Thyroid gland (tissue), 4 donors: ENCODE measurements at regions not wholly inside any gene's neighbourhood (a gene's known extent, or its start where the extent isn't known, plus 50 kb on each side); places are given as distances from the start of the nearest gene placed in this dataset. TPM values are rescaled to one million over a fixed set of nuclear protein-coding genes. Genes with fewer than 3 reads are reported as not detected.
"Not testable (repeated sequence)": the region's sequence is repeated elsewhere in the genome, so short reads cannot be mapped to it uniquely, and the experiment has no call there.

Experiments used
- DNase-seq, 2 donors: peaks; one replicate each; pipeline ENCODE4 v3.0.0-alpha.2; 2019
- H3K27ac ChIP-seq, 3 donors: fragments of 200-600 bp; sonication (generic); 1 replicate in 2 of 3; 2 replicates in 1 of 3; pipeline ENCODE4 v1.5.1; 2016 to 2019; ENCODE audit warnings: mild to moderate bottlenecking in 1 of 3, moderate library complexity in 1 of 3
- H3K27me3 ChIP-seq: fragments of 200-600 bp; sonication (generic); one replicate; pipeline ENCODE4 v1.5.1; 2019
- H3K36me3 ChIP-seq, 2 donors: fragments of 200-600 bp; sonication (generic); one replicate each; pipeline ENCODE4 v1.5.1; 2016 to 2019
- H3K4me1 ChIP-seq, 2 donors: fragments of 200-600 bp; sonication (generic); one replicate each; pipeline ENCODE4 v1.5.1; 2017 to 2019
- H3K4me3 ChIP-seq, 3 donors: fragments of 200-600 bp; sonication (generic); replicated peaks in 1 of 3; 1 replicate in 2 of 3; 2 replicates in 1 of 3; pipeline ENCODE4 v1.5.1; 2016; ENCODE audit warnings: mild to moderate bottlenecking in 1 of 3
- H3K9me3 ChIP-seq: fragments of 200-600 bp; sonication (generic); one replicate; pipeline ENCODE4 v1.5.1; 2017
- CTCF ChIP-seq, 6 experiments: fragments of 200-600 bp in 3 of 6; fragments of 450-650 bp in 3 of 6; sonication (generic) in 3 of 6; IDR thresholded peaks; one replicate each; pipeline ENCODE4 v1.5.1; 2016 to 2019; ENCODE audit warnings: antibody characterized with exemption in 6 of 6, mild to moderate bottlenecking in 2 of 6, inconsistent platforms in 1 of 6, moderate library complexity in 1 of 6
- POLR2A ChIP-seq, 2 donors: fragments of 450-650 bp; IDR thresholded peaks; one replicate each; pipeline ENCODE4 v1.6.1; 2017; ENCODE audit warnings: antibody characterized with exemption in 2 of 2, mild to moderate bottlenecking in 2 of 2, moderate library complexity in 1 of 2
- WGBS, 2 donors: methylation state at CpG; one replicate each; pipeline ENCODE4 v1.1.5; 2017; 5-methylcytosine and 5-hydroxymethylcytosine counted together
- intact Hi-C: fragments of 100-400 bp; cut with DNase I; formaldehyde crosslinking; loops from one replicate; pipeline ENCODE4 v1.15.1; 2023
- small RNA-seq: library from RNA; depleted of rRNA; stranded (forward); fragments of <200 nt; gene quantifications from one replicate; pipeline ENCODE3, GENCODE V24; 2016

- DNase-seq: no peak
- Histone ChIP-seq H3K9me3 (no peaks in the 10 kb centered on the region), H3K27ac (no peak overlapping the region), H3K27me3 (no peaks in the 10 kb centered on the region), H3K4me3 (no peak overlapping the region), H3K36me3 (no peaks in the 10 kb centered on the region), H3K4me1 (no peaks in the 10 kb centered on the region)
- no peak for TF ChIP-seq CTCF (IDR thresholded peaks at IDR 0.05)
- no peak for TF ChIP-seq POLR2A (IDR thresholded peaks at IDR 0.05)
- intact Hi-C loops: no loop called here
These were observed 59.8 kb upstream of the COX7C start for GRCh38 chr5:86557920-86558319.

GRCh38 chr5:86565197-86565789, 52.4 kb upstream of the COX7C start:
- Histone ChIP-seq H3K36me3 (no peaks in the 10 kb centered on the region), H3K4me3 (no peak overlapping the region), H3K27ac (no peak overlapping the region), H3K4me1 (no peaks in the 10 kb centered on the region), H3K27me3 (no peaks in the 10 kb centered on the region), H3K9me3 (no peaks in the 10 kb centered on the region)
- 66 to 69% methylated on average over 8 of the region's 8 CpGs for WGBS, 2 donors
- intact Hi-C loops: no loop called here
- no peak for DNase-seq
- TF ChIP-seq CTCF (IDR thresholded peaks at IDR 0.05): no peak

- DNase-seq, H3K36me3 ChIP-seq, H3K27ac ChIP-seq, H3K9me3 ChIP-seq, H3K4me3 ChIP-seq, intact Hi-C loops, H3K27me3 ChIP-seq, H3K4me1 ChIP-seq: not testable (repeated sequence)
- 71% methylated on average over 3 of the region's 3 CpGs; no CpG with 5 or more reads in 1 of the 2 donors for WGBS, 2 donors
These were observed 51.7 kb upstream of the COX7C start for GRCh38 chr5:86566030-86566429.

Small RNAs in the stretch of these regions (small RNA-seq; reads per million reads assigned to genes)
- not detected for gene RBBP4P6
